ENCODE measurements at regions not wholly inside any gene's neighbourhood (a gene's known extent, or its start where the extent isn't known, plus 50 kb on each side); places are given as distances from the start of the nearest gene placed in this dataset.

- no peak for DNase-seq
These were observed 759.9 kb upstream of the ALCAM start for GRCh38 chr3:104606812-104607211.

GRCh38 chr3:104610730-104611652 is 755.7 kb upstream of the ALCAM start:
- no peak for DNase-seq

- no peak for DNase-seq
These were observed 754.5 kb upstream of the ALCAM start for GRCh38 chr3:104612218-104612617.

- no peak for DNase-seq
These were observed 752.1 kb upstream of the ALCAM start for GRCh38 chr3:104614564-104614963.

- no peak for DNase-seq
These were observed 738.4 kb upstream of the ALCAM start for GRCh38 chr3:104628185-104628789.

- no peak for DNase-seq
These were observed 737.7 kb upstream of the ALCAM start for GRCh38 chr3:104629038-104629437.

- DNase-seq: no peak
These were observed 735.5 kb upstream of the ALCAM start for GRCh38 chr3:104631254-104631653.

- no peak for DNase-seq
These were observed 734.2 kb upstream of the ALCAM start for GRCh38 chr3:104632521-104632920.

GRCh38 chr3:104632947-104633346 is 733.8 kb upstream of the ALCAM start:
- no peak for DNase-seq

GRCh38 chr3:104635872-104636580 is 730.7 kb upstream of the ALCAM start:
- DNase-seq: no peak

GRCh38 chr3:104642827-104643226 is 723.9 kb upstream of the ALCAM start:
- DNase-seq: no peak

- DNase-seq: no peak
These were observed 720.5 kb upstream of the ALCAM start for GRCh38 chr3:104646196-104646595.

GRCh38 chr3:104648823-104649222 is 717.9 kb upstream of the ALCAM start:
- DNase-seq: no peak

- DNase-seq: no peak
These were observed 697.6 kb upstream of the ALCAM start for GRCh38 chr3:104669083-104669482.

- no peak for DNase-seq
These were observed 694.4 kb upstream of the ALCAM start for GRCh38 chr3:104672331-104672730.

GRCh38 chr3:104673981-104674380 is 692.7 kb upstream of the ALCAM start:
- DNase-seq: no peak

- no peak for DNase-seq
These were observed 690.5 kb upstream of the ALCAM start for GRCh38 chr3:104676241-104676640.

GRCh38 chr3:104677932-104678331 is 688.8 kb upstream of the ALCAM start:
- no peak for DNase-seq

GRCh38 chr3:104685492-104685891 is 681.2 kb upstream of the ALCAM start:
- no peak for DNase-seq

- DNase-seq: no peak
These were observed 679.3 kb upstream of the ALCAM start for GRCh38 chr3:104687362-104687761.

GRCh38 chr3:104696470-104696869 is 670.2 kb upstream of the ALCAM start:
- no peak for DNase-seq

- DNase-seq: no peak
These were observed 655.3 kb upstream of the ALCAM start for GRCh38 chr3:104711406-104711805.

- DNase-seq: no peak
These were observed 650.7 kb upstream of the ALCAM start for GRCh38 chr3:104715972-104716371.

- DNase-seq: no peak
These were observed 648.9 kb upstream of the ALCAM start for GRCh38 chr3:104717828-104718196.
